HCEC 1CT (cell line): ENCODE measurements at regions not wholly inside any gene's neighbourhood (a gene's known extent, or its start where the extent isn't known, plus 50 kb on each side); places are given as distances from the start of the nearest gene placed in this dataset.

Source experiments
- DNase-seq: peaks from one replicate; pipeline ENCODE4 v3.0.0-alpha.2; 2017

DNA sequence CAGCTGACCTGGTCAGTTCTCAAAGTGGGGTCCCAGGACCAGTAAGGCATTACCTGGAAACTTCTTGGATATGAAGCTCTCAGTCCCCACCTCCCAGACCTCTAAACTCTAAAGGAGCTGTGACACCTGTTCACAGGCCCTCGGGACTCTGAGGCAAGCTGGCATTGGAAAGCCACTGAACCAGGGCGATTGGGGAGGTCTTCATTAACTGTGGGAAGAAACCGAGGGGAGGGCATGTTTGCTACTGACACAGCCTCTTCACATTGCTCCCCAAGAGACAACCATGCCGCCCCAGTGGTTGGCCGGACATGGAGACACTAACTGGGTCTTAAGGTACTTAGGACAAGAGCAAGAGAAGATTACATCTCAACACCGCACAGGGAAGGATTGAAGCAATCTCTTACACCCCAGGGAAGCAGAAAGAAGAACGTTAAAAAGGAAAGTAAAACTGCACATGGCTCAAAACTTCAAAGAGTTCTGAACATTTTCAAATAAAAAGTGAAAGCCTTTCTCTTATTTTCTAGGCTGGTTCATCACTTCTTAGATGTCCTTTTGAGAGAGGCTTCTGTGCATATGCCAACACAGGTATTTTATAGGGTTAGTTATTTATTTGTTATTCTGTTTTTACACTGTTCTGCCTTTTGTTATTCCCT lies 210.0 kb upstream of the CST7 start:
- DNase-seq = no peak

DNA sequence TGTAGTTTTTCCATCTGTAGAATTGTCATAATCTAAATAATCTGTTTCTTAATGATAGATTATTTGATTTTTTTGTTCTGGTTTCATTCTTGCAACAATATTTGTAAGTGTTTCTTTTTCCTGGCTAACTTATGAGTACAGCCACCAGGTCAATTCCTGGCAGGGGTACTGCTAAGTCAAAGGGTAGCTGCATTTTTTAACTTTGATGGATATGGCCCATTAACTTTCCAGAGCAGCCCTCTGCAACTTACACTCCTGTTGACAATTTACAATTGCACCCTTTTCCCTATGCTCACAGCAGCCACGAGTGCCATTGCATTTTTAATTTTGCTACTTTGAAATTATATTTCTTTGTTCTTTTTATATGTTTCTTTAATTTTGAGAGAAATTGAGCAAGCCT lies 209.3 kb upstream of the CST7 start:
- DNase-seq = no peak

DNA sequence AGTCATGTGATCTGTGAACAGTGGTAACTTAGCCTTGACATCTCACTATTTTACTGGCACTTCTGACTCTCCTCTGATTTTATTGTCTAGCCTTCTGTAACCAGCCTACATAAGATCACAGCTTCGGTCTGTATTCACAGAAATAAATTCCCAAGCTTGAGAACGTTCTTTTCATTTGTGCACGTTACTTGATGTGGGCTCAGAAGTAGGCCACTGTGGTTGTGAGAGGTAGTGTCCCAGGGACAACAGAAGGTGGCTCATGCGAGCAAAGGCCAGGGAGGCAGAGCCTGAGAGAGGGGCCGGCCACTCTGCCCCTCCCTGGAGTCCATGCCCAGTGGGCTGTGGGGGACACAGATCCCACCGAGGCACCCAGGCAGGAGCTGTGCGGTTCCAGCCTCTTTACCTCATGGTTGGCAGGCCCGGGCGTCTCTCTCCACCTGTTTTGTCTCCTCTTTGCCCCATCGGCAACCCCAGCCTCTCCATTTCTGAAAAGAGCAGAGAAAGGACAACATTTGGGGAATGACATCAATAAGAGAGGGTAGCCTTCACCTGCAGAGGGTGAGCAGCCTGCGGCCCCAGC lies 207.5 kb upstream of the CST7 start:
- DNase-seq = no peak

DNA sequence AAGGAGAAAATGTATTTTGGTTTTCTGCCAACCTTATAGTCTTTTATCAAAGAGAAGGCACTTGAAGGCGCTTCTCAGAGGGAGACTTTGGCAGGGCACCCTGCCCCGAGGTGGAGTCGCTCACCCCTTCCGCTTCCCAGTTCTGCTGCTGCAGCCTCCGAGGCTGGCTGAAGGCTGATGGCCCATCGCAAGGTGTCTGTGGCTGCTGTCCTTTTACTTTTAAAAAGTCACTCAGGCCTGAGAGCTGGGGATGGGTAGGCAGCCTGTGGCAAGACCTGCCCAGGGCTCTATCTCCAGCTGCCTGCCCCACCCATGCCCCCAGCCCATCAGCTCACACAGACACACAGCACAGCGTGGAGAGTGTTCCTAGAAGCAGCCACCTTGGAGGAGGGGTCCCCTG lies 206.6 kb upstream of the CST7 start:
- no peak for DNase-seq

DNA sequence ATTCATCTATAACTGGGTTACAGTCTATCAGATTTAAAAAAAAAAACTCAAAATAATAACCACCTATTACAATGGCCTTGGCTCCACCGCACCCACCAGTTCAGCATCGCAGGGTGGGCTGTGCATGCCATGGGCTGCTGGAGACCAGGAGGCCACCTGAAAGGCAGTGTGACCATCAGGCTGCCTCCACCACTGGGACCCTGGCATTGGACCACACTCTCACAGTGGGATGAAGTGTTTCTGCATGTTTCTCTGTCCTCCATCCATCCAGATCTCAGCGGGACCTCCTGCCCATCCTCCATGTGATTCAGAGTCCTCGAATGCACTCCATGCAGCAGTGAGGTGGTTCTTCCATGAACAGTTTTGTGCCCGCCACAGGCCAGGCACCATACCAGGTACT lies 206.1 kb upstream of the CST7 start:
- DNase-seq = no peak

DNA sequence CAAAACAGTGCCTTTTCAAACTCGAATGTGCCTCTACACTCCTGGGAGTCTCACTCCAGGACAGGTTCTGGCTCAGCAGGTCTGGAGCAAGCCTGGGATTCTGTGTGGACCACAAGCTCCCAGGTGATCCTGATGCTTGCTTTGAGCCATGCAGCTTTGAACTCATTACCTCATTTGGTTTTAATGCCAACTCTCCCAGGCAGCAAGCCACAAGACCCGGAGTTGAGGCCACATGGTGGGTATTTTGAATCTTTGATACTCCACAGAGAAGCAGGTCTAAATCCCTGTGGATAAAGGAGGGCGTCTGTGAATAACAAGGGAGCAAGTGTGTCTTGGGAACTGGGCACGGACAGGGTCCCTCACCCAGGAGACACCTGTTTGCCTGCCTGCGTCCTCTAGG lies 205.4 kb upstream of the CST7 start:
- DNase-seq = no peak

DNA sequence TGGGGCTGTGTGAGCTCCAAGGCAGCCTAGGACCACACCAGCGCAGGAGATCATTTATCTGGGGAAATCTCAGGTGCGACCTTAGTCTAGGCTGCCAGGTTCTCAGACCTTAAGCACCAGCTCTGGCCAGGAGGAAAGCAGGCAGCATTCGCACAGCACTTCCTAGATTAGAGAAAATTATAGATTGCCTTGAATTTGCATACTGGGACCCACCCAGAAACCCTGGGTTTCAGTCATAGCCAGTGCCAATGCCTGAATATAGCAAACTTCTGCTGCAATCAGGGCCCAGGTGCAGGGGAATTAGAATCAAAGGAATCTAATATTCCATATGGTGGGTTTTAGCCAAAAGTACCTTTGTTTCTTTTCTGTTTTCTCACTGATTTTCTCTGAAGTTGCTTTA lies 204.3 kb upstream of the CST7 start:
- no peak for DNase-seq

DNA sequence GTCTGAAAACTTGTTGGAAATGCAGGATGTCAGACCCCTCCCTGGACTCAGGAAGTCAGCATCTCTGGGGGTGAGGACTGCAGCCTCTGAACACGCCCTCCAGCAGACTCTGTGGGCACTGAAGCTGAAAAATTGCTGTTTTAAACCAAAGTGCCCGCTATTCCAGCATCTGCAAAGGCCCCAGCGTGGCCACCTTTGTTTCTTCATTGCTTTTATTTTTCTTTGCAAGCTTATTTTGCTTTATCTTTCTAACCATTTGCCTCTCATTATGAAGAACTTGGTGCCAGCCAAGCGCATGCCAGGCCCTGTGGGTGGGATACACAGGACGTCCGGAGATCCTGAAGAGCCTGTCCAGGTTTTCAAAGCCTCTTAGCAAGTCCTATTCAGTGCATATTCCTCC lies 203.9 kb upstream of the CST7 start:
- DNase-seq = no peak

DNA sequence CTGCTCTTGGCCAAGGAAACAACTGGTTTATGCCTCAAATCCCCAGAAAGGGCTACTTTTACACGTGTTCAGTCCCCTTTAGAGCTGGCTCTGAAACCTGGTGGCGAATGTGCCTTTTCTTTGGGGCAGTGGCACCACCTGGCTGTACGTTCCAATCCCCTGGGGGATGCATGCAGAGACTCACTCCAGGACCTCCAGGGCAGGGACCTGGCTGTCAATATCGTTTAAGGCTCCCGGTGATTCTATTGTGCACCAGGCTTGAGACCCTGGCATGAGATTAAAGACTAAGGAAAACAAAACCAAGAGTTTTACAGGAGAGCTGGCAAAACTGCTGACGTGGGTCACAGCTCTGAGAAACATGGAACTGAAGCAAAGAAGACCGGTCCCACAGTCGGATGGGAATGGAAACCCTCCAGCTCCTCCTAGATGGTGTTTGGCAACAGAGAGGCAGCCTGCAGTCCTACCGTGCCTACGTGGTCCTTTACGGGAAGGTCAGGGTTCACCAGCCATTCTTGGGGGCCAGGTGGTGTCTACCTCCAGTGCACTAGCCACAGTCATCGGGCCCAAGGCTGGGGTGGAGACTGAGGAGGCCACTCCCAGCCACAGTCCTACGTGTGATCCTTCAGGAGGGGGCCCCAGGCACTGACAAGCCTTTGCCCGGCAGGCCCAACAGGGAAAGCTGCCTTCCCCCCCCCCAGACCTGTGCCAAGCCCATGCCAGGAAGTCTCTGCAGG lies 203.3 kb upstream of the CST7 start:
- no peak for DNase-seq

DNA sequence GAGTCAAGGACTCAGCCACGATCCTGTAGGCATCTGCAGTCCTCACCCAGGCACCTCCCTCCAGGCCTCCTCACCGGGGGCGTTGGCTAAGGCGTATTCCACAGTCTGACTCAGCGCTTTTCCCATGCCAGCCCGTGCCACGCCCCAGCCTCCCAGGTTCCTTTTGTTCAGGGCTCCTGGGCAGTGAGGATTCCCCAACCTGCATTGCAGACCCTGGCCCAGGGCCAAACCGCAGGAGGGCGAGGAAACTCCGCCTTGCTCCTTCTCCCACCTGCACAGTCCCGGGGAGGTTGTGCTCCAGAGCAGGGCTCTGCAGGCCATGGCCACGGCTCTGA lies 202.8 kb upstream of the CST7 start:
- no peak for DNase-seq

DNA sequence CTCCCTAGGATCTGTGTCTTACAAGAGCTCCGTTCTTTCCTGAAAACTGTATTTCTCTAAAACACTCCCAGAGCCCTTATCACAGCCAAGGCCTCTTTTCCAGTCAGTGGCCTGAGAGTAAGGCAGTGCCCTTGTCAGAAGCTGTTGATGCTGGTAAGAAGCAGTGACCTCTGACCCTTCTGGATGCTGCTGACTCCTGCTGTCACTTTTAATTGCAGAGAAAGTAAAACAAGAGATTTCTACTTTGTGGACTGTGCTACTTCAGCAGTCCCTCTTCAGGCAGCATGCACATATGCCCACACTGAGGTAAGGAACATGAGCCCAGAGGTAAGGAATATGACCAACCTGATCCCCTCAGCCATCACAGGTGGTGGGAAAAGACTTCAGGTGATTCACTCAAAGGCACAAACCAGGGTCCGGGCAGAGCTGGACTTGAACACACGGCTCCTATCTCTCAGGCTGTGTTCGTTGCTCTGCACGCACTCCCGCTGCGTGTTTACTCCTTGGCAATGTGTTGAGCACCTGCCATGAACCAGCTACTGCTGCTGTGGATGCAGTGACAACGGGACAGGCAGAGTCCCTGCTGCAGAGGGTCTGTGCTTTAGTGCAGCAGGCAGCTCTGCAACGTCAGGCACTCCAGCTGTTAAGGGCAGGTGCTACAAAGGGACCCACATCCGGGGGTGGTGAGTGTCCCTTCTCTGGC lies 201.9 kb upstream of the CST7 start:
- no peak for DNase-seq

DNA sequence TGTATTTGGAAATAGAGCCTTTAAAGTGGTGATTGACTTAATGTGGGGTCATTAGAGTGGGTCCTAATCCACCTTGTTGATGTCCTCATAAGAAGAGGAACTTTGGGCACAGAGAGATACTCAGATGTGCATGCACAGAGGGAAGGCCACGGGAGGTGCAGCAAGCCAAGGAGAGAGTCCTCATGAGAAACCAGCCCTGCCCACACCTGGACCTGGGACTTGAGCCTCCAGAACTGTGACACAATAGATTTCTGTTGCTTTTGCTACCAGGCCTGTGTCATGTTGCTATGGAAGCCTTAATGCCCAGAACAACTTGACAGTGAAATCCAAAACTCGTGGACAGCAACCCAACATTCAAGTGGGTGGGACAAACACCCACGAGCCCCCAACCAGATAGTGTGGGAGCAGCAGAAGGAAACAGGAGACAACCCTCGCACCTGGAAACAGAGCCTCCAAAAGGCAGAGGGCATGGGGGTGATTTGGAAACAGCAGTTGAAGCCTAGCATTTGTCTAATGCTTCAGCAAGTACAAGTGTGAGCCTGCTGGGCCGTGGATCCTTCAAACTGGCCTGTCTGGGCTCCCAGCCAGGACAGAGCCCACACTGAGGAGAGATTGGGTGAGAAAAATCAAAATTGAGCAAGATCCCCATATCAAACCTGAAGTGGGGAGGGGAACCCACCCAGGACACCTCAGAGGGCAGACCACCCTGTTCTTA lies 201.0 kb upstream of the CST7 start:
- DNase-seq = no peak

DNA sequence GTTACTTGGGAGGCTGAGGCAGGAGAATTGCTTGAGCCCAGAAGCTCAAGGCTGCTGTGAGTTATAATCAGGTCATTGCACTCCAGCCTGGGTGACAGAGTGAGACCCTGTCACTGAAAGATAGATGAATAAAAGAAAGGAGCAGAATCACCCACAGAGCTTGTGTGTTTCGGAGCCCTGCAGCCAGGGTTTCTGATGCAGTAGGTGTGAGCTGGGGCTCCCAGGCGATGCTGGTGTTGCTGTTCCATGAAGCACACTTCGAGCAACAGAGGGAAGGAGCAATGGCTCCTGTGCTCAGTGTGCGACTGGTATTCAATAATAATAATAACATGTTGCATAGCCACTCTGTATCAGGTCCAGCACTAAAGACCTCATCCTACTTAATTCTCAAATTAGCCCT lies 197.5 kb upstream of the CST7 start:
- DNase-seq = no peak

DNA sequence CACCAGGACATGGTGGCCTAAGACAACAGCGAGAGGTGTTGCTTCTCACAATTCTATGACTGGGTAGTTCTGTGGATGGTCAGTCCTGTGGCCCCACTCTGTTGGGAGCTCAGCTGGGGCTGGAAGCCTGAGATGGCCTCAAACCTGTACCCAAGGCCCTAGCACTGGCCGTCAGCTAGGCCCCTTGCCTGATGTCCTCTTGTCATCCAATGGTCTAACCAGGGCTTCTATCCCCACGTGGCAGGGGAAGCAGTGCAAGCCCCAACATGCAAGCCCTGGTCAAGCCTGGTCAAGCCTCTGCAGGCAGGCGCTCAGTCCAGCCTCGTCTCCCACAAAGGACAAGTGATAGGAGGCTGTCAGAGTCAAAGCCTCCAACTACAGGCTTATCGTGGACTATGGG lies 196.5 kb upstream of the CST7 start:
- DNase-seq = no peak

DNA sequence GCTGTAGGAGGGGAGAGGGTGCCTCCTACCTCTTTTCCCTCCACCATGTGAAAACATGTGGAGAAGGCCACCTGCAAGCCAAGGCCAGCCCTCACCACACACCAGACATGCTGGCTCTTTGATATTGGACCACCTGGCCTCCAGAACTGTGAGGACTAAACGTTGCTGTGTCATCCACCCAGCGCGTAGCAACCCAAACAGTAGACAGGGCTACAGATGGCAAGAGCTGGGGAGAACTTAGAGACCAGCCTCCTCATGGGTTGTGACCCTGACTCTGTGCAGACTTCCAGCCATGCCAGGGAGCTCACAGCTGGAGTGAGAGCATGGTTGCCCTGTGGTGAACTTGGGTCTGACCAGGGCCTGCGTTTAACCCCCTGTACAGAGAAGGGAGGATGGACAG lies 195.9 kb upstream of the CST7 start:
- no peak for DNase-seq

DNA sequence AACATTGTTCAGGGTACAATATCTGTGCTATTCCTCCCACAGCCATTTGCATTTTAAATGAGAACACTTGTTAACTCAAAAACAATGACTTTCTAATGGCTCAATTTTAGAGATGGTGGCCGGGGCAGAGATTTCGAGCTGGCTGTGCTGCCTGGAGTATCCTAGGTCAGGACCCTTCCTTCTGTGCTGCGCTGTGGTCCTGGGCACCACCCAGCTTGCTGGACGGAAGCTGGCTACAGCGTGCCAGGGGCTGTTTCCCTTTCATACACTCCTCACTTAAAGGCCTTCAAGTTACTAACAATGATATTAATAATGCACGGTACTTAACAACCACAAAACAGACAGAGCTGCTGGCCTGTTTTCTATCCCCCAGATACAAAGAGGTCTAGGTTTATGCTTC lies 194.4 kb upstream of the CST7 start:
- DNase-seq = no peak

DNA sequence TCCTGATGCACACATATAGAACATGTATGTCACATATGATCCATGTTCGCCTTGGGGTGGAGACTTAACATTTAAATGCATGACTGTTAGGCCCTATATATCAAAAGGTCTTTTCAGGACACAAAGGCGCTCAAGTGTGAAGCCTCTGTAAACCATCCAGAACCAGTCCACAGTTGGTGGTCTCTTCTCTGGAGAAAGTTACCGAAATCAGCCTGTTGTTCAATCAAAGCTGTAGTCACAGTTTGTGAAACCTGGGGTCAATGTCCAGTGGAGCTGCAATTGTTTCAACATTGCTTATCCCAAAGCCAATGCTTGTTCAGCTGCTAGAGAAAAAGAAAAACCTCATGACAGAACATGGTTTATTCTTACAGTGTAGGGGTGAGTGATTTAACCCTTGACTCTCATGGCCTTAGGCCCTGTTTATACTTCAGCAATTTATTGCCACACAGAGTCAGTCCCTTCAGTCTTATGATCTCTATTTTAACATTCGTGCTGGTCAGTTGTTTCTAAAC lies 193.6 kb upstream of the CST7 start:
- DNase-seq = no peak

DNA sequence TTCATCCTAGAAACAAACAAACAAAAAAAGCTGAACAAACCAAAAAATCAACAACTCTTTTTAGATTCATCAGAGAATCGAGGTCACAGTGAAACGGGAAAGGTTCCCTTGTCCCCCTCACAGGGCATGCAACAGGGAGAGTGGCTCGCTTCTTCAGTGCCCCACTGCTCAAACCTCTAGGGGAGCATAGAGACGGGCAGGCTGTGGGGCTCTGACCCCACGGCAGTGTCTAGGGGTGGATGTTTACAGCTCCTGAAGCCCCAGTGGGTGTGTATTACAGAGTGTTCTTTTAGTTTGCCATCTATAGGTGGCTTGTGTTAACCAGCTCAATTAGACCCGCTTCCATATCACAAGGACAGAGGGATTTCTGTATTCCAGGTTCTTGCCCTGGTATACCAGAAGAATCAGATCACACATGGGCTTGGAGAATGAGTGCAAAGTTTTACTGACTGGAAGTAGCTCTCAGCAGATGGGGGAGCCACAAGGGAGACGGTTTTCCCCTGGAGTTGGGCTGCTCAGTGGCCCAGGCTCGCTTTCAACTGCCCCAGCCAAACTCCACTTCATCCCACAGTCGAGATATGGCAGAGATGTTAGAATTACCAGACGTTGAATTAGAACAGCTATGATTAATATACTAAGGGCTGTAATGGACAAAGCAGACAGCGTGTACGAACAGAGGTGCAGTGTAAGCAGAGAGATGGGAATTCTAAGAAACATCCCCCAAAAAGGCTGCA lies 192.6 kb upstream of the CST7 start:
- DNase-seq = no peak

DNA sequence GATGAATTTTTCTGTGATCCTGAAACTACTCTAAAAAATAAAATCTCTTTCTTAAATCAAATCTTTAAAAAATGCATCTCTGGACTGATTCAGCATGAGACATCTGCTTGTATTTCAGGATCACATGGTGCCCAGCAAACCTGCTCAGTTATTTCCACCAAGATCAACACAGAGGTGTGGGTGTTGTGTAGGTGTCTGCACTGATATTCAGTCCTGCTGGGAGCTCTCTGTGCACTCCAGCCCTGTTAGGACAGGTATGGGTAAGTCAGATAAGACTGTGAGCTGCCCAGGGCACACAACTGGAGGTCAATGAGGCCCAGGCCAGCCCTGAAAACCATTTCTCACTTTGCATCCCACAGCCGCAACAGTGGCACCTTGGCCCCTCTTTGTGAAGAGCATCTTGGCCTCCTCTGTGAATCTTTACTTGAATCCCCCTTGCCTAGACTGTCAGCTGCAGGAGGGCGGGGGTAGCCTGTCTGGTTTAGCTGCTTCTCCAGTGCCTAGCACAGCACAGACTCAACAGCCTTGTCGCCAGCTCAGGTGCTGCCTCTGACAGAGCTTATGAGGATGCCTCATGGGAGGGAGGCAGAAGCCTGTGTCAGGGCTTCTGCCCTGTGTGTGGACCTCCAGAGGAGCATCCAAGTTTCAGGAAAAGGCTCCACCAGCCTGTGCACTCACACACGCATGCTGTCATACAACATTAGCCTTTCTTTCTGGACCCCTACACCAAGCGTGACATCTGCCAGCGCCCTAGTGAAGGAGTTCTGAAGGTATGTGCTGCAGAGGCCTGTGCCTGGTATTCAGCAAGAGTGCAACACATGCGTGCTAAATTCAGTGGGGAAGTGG lies 187.6 kb upstream of the CST7 start:
- DNase-seq = no peak

DNA sequence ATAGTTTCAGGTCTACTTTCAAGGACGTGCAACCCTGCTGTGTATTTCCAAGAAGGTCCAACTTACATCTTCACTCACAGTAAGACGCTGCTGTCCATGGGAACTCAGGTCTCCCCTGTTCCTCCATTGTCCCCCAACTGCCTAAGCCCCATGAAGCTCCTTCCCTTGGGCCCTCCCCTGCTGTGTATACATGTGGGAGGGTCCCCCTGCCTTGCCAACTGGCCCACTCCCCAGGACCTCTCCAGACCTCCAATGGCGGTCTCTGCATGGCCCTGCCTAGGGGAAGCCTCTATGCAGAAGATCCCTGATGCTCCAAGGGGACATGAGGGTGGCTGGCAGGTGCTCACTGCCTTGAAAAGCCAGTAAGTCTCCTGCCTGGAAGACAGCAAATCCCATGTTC lies 186.7 kb upstream of the CST7 start:
- no peak for DNase-seq

DNA sequence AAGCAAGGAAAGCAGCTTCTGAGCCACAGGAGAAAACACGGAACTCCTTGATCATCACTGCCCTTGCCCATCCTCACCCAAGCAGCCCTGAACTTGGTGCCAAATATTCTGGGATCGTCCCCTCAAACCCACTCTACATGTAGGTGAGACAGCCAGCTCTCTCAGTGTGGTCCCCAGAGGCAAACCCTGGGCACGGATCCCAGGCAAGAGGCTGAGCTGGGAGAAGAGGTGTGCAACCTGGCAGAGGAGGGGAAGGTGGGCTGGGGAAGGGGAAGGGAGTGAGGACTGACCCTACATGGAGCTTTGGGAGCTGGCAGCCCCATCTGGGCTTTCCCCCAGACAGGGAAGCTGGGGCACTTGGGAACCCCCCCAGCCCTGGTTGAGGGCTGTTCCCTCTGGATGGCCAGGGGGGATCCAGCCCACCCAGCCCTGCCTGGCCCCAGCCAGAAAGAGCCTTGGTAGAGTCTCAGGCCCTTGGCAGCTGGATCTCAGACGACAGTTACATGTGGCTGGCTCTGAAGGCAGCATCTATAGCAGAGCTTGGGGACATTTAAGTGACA lies 186.2 kb upstream of the CST7 start:
- DNase-seq = no peak
